ENCODE measurements at regions not wholly inside any gene's neighbourhood (a gene's known extent, or its start where the extent isn't known, plus 50 kb on each side); places are given as distances from the start of the nearest gene placed in this dataset.
"Not testable (repeated sequence)": the region's sequence is repeated elsewhere in the genome, so short reads cannot be mapped to it uniquely, and the experiment has no call there.

DNA sequence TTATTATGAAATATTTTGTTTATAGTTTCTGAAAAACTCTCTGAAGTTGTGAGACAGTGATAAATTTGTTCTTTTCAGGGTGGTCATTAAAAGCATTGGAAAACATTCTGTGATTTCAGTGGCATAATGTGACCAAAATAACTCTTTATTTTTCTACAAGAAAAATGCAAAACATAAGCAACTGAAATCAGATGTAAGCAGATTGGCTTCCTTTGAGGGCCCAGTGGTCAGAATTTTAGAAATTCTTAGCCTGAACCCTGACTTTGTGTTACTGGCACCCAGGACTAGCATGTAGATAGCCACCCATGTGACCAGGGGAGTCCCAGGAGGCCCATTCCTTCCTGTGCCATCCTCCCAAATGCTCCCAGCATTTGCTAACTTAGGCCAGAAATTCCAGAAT lies 145.6 kb upstream of the SLC38A2 start:
- DNase-seq (ENCODE audit: low read depth): no peak

DNA sequence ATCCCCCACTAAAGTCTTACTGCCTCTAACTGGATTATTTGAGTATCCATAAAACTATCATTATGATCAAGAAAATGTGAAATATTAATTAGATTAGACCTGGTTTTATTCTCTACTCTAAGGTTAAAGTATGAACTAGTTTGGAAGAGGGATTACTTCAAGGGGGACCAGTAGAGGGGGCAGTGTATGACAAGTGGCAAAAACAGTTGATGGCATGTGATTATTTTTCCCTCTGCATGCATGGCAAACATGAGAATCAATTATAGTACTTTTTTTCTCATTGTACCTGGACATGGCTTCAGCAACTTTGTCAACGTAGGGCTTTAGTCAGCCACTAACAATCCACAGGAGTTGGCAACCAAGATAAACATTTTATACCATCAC lies 145.0 kb upstream of the SLC38A2 start:
- no peak for DNase-seq (ENCODE audit: low read depth)

DNA sequence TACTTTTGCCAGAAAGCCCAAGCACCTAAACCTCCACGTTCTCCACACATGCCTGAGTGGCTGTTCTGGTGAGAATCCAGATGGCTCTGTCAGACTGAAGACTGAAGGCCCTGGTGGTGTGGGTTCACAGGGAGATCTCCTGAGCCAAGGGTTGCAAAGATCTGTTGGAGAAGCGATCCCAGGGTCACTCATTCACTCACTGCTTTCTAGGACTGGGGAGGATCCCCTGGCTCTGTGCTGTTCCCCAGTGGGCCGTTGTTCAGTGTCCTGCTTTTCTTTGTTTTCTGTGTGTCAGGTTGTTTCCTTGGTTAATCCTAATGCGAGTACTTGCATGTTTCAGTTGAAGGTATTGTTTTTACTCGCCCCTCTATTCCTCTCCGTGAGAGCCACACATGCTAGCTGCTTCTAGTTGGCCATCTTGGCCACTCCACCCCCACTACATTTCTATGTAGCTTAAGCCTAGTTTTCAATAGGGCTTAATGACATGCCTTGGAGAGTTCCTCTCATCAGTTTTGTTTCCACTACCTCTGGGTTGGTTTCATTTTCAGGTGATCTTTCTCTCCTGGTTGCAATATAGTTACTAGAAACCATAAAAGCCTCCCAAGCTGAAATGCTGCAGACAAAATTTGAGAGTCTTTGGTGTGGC lies 144.5 kb upstream of the SLC38A2 start:
- DNase-seq (ENCODE audit: low read depth): no peak

GRCh38 chr12:46516238-46516932 lies 143.8 kb upstream of the SLC38A2 start:
- DNase-seq (ENCODE audit: low read depth): no peak

GRCh38 chr12:46515829-46516228 lies 143.3 kb upstream of the SLC38A2 start:
- DNase-seq (ENCODE audit: low read depth): no peak

DNA sequence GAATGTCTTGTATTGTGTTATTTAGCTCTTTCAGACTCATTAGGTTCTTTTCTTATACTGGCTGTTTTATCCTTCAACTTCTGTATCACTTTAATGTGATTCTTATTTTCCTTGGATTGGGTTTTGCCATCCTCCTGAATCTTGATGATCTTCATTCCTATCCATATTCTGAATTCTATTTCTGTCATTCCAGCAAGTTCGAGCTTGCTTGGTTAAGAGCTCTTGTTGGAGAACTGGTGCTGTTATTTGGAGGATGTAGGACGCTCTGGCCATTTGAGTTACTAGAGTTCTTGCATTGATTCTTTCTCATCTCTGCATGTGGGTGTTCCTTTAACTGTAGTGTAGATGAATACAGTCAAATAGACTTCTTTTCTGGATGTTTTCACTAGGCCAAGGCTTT lies 142.3 kb upstream of the SLC38A2 start:
- DNase-seq (ENCODE audit: low read depth): no peak

- not testable (repeated sequence) for DNase-seq (ENCODE audit: low read depth)
Observed at GRCh38 chr12:46510257-46510656, 137.7 kb upstream of the SLC38A2 start.

DNA sequence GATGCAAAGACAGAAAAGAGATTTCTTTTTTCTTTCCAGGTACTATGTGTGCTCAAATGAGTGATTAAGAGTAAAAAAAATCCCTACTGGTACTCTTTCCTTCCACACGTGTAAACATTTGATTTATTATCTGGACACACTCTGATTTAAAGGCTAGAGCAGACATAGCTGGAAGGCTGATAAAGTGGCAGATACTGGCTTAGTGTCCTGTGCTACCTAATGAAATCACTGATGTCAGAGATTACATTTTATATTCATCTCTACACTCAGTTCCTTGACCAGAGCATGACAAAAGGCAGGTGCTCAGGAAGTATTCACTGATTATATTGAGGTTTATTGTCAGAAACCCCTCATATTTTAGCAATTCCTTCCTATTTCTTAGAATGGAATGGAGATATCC lies 136.6 kb upstream of the SLC38A2 start:
- no peak for DNase-seq (ENCODE audit: low read depth)

GRCh38 chr12:46508651-46509050 lies 136.1 kb upstream of the SLC38A2 start:
- no peak for DNase-seq (ENCODE audit: low read depth)

DNA sequence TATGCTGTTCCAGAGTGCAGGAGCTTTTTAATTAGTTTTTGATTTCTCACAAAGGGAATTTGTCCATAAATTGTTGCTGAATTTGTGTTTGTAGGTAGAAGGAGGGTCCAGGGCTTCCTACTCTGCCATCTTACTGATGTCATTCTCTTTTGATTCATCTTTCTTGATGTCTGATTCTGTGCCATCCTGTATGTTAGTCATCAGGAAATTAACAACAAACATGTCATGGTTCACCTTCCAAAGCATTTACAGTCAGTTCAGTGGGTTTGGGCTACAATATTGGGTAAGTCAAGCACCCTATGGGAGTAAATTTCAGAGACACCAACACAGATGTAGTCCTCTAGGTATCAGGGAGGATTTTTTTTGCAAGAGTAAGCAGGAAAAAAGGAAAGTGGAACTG lies 135.2 kb upstream of the SLC38A2 start:
- no peak for DNase-seq (ENCODE audit: low read depth)

- no peak for DNase-seq (ENCODE audit: low read depth)
Observed at GRCh38 chr12:46506961-46507360, 134.4 kb upstream of the SLC38A2 start.

DNA sequence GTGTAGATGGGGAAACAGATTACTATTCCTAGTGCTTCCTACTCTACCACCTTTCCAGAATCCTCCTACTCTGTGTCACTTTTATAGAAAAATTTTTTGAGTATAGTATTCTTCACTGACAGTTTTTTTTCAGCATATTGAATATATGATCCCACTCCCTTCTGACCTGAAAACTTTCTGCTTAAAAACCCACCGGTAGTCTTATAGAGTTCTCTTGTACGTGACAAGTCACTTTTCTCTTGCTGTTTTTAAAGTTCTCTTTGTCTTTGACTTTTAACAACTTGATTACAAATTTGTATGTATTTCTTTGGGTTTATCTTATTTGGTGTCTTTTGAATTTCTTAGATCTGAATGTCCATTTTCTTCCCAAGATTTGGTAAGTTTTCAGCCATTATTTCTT lies 133.6 kb upstream of the SLC38A2 start:
- no peak for DNase-seq (ENCODE audit: low read depth)

DNA sequence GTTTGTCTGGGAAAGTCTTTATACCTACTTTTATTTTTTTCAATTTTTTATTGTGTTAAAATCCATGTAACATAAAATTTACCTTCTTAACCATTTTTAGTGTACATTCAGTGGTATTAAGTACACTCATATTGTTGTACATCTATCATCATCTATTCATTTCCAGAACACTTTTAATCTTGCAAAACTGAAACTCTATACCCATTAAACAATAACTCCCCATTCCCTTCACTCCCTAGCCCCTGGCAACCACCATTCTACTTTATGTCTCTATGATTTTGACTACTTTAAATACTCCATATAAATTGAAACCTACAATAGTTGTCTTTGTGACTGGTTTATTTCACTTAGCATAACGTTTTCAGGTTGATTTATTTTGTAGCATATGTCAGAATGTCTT lies 131.9 kb upstream of the SLC38A2 start:
- DNase-seq (ENCODE audit: low read depth): no peak

- DNase-seq (ENCODE audit: low read depth): peak; percentile 28
Observed at GRCh38 chr12:46503637-46504175, 131.1 kb upstream of the SLC38A2 start.

DNA sequence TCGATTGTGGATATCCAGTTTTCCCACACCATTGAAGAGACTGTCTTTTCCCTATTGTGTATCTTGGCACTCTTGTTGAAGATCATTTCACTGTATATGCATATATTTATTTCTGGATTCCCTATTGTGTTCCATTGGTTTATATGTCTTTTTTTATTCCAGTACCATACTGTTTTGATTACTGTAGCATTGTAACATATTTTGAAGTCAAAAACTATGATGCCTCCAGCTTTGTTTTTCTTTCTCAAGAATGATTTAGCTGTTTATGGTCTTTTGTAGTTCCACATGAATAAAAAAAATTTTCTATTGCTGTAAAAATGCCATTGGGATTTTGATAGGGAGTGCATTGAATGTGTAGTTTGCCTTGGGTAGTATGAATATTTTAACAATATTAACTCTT lies 128.1 kb upstream of the SLC38A2 start:
- no peak for DNase-seq (ENCODE audit: low read depth)

DNA sequence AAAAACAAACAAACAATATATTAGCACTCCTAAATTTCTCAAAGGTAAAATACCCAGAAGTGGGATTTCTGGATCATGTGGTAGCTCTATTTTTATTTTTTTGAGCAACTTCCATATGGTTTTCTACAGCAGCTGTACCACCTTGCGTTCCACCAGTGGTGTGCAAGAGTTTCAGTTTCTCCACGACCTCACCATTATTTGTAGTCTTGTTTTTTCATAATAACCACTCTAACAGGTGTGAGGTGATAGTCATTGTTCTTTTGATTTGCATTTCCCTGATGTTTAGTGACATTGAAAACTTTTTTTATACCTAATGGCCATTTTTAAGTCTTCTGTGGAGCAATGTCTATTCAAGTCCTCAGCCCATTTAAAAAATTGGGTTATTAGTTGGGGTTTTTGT lies 127.3 kb upstream of the SLC38A2 start:
- no peak for DNase-seq (ENCODE audit: low read depth)

DNA sequence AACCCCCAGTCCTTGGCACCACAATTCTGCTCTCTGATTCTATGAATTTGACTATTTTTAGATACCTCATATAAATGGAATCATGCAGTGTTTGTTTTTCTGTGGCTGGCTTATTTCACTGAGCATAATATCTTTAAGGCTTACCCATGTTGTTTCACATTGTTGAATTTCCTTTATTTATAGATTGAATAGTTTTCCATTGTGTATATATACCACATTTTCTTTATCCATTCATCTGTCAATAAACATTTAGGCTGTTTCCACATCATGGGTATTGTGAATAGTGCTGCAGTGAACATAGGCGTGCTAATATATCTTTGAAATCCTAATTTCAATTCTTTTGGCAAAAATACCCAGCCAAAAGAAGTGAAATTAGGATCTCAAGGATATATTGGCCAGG lies 126.7 kb upstream of the SLC38A2 start:
- no peak for DNase-seq (ENCODE audit: low read depth)

DNA sequence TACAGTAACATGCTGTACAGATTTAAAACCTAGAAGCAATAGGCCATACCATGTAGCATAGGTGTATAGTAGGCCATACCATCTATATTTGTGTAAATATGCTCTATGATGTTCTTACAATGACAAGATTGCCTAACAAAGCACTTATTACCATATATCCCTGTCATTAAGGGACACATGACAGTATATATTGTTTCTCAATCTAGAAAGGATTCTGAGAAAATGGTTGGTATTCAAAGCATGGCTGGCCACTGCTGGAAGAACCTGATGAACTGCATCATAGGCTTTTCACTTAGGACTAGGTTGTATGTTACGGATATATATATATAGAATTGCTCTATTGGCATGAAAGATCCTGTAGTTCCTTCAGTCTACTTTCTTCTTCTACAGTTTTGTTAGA lies 125.2 kb upstream of the SLC38A2 start:
- no peak for DNase-seq (ENCODE audit: low read depth)

DNA sequence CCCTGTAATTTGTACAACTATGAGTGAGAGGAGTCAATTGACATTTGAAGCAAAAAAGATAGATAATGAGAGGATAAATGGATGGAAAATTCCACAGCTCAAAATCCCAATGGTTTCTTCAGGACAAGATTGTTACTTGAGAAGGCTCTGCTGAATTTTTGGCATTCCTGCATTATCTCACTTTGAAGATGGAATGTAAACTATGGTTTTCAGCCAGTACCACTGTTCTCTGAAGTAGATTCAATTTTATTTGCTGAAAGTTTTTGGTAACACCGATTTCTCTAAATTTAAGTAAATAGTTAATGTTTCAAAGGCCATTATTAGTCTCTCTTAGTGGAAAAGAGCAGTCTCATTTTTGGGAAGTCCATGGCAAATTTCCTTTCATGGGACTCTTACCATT lies 121.9 kb upstream of the SLC38A2 start:
- DNase-seq (ENCODE audit: low read depth): peak; percentile 93

DNA sequence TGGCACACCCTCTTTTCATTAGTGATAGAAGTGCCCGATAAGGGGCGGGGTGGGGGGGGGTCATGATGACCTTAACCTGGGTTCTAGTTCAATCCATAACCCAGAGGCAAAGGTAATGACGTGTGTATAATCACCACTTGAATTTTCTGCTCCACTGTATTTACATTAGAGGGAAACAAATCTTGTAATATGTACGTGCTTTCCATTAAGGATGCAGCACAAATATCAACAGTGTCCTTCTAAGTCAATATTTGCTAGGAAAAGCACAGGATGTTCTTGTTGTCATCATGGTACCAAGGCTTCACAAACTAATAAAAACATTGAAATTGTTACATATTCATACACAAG lies 121.2 kb upstream of the SLC38A2 start:
- peak; percentile 53 for DNase-seq (ENCODE audit: low read depth)

DNA sequence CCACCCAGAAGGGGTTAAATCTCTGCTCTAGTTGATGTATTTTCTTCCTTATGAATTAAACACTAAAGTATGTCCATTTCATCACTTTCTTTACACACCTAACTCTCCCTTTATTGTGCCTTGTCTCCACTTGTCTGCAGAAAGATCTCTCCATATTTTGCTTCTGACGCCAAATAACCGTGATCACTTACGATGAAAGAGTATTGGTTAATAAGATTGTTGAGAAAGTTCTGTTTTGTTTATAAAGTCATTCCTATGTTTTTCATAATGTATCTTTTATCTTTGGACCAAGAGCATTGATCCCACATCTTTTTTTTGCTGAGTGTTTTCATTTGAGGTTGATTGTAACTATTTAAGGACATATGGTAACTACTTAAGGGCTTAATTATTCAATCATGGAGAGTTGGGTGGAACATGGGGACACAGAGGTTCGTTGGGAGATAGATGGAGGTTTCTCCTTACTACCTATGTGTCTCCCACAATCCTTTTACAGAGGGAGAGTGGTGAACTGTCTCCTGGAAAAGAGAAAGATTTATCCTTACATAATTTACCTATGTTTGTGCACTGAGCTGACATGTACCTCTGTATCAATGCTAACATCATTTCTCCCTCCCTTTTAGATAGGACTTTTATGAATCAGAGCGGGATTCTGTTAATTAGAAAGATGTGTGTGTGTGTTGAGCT lies 120.7 kb upstream of the SLC38A2 start:
- DNase-seq (ENCODE audit: low read depth): peak; percentile 62

DNA sequence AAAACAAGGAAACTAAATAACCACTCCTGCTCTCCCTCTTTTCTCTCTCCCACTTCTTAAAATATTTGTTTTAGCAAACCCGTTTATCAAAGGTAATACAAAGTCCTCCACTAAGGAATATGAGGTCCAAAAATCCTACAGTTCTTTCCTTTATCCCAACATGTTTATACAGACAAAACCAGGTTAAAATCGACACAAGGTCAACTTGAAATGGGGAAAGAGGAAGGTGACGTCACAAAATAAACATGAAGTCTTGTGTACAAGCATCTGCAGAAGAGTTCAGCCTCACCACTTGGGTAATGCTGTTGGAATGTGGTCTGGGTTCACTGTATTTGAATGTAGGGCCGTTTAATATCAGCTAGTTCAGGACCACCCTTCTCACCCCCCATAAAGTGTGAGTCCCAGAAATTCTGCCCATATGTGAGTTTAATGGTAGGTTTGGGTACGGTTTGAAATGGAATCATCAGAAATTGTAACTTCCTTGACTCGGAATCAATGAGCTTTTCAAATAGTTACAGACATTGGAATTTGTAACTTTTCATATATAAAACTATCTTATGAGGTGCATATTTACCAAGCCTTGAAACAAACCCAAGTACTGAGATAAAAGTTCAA lies 120.0 kb upstream of the SLC38A2 start:
- DNase-seq (ENCODE audit: low read depth): peak; percentile 99

GRCh38 chr12:46491548-46491947 lies 119.0 kb upstream of the SLC38A2 start:
- DNase-seq (ENCODE audit: low read depth): peak; percentile 34

All from iris pigment epithelial cell (primary cell).